SW480 (cell line): ENCODE measurements at regions not wholly inside any gene's neighbourhood (a gene's known extent, or its start where the extent isn't known, plus 50 kb on each side); places are given as distances from the start of the nearest gene placed in this dataset.

ENCODE experiments used
- DNase-seq: peaks from one replicate; pipeline ENCODE4 v3.0.0-alpha.2; 2016; ENCODE audit warnings: low spot score

DNA sequence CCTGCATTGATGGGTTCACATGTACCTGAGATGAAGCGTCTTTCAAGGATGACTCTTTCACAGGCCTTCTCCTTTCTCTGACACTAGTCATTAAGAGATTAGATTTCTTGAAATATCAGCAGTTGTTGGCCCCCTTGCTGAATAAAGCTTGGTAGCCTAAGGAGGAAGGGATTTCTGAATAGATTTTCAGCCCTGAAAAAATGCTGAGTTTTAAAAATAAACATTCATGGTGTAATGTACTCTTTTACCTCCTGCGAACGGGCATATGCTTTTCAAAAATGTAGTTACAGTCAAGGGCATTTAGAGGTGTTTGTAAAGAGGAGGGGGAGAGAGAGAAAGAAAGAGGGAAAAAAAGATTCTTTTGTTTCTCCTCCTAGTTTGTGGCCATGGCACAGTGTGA is 222.7 kb downstream of the SOX4 start:
- no peak for DNase-seq

DNA sequence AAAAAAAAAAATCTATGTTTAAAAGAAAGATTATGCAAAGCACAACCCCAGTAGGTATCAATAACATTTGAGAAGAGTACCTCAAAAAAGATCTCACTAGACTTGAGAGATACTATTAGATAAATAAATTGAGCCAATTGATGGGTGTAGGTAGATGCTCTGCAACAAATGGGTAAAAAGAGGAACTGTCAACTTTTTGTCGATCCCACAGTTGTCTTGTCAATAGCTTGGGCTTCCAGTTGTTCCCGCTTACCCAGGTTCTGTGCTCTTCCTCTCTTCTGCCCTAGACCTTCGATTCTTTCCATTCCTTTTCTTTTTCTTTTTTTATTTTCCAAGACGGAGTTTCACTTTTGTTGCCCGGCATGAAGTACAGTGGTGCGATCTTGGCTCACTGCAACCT is 226.9 kb downstream of the SOX4 start:
- no peak for DNase-seq

DNA sequence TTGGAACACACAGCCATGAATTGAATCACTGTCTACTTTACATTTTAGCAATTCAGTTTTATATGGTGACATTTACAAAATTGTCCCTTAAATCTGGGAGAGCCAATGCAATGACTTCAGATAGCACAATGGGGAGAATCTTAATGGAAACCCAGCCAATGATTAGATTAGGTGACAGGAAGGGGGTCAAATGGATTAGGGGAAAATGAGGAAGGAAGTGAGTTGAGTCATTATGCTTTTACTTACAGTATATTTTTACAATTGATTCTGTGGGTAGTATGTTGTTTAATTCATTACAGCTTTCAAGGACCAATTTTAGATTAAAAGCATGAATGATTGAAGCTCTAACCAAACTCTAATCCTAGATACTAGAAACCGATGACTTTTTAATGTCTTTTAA is 229.8 kb downstream of the SOX4 start:
- DNase-seq, result no peak

DNA sequence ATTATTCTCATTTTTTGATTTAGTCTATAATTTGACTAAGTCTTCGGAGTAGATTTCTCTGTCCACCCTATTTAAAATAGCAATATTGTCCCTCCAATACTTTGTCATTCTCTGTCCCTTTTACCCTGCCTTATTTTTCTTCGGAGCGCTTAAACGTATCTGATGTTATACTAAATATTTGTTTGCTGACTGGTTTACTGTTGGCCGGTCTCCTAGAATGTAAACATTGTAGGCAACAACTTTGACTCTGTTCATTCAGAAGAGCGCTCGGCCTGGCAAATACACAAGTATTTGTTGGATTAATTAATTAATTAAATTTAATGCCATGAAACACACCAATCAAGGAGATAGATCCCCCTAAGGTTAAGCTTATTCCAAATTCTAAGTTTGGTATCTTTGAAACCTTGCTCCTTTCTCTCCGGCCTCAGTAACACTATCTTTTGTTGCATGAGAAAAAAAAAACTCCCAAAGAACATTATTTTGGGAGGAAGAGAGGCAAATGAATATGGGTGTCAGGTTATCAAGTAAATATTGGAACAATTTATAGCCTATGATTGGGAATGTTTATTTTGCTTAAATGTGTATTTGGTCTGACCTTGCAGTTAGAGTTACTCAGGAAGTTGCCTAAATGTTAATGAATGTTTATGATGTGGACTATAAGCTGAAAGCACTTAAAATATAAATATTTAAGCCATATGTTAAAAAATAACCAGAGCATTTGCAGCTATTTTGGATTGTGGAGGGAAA is 231.1 kb downstream of the SOX4 start:
- DNase-seq, result no peak

DNA sequence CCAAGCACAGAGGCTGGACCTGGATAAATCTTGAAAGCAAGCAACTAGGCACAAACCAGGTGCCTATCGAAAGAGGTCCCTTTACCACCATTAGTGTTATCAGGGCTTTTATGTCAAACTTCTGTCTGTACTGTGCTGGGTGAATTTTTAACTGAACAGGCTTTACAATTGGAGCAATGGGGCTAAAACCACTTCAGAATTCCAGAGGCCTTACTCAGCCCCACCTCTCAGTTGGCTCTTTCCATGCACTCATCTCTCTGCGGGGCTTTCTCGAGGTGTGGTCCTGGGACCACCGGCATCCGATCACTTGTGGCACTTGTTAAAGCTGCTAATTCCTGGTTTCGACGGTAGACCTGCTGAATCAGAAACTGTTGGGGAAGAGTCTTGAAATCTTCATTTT is 232.5 kb downstream of the SOX4 start:
- peak; percentile 14 for DNase-seq

DNA sequence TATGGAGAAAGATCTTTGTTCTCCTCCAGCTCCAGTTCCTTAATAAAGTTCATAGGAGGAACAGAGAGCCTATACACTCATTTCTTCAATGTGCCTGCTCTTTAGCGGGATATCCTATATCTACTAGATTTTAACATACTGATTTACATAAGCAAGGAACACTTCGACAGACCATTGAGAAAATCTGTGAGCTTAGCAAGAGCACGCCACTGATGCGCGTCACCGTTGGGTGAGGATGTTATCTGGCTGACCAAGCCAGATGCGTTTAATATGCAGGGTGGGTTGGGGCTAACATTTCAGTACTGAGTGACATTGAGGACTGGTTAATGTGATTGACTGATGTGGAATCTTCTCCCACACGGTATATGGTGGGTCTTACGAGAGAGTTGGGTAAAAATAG is 233.4 kb downstream of the SOX4 start:
- DNase-seq, result no peak

DNA sequence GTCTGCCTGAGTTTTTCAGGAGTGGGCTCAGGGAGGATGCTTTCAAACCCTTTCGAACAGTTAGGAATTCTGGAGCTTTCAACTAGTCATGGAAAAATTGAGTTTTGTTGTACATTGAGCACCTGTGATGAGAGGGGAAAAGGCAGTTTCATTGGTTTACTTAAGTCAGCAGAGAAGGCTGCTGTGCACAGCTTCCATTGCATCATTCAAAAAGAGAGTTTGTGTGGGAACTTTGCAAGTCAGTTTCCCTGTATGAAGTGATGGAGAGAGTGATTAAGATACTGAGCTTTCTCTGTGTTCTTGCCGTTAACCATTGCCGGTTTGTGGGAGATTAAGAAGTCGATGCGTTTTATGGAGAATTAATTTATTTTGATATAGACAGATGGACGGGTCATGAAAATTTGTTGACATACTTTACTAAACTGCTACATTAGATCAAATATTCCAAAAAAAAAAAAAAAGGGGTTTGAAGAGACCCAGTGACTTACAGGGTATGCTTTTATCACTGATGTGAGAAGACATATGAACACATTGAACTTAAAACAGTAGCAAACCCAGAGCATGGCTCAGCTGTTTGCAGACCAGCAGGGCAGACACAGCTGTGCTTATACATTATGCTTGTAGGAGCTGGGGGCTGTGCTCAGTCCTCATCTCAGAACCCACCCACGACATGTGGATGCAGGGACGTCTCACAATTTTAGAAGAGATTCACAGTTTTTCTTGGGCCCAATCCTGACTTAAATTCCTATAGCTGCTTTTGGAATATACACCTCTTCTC is 234.1 kb downstream of the SOX4 start:
- DNase-seq, result no peak

DNA sequence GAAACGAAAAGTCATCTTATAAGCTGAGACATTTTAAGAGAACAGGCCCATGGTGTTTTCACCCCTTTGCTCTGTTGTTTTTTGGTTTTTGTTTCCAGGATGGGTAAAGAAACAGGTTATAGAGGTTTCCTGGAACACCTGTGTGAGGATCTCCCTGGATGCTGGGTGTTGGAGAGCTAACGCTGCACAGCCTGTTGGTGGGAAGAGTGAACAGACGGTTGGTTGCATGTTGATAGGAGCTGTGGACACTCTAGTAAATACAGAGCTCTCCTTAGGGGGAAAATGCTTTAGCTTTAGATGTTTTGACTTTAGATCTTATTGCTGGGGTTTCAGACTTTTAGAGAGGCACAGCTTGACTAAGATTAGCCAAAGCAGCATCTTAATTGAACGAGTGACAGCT is 235.2 kb downstream of the SOX4 start:
- no peak for DNase-seq

DNA sequence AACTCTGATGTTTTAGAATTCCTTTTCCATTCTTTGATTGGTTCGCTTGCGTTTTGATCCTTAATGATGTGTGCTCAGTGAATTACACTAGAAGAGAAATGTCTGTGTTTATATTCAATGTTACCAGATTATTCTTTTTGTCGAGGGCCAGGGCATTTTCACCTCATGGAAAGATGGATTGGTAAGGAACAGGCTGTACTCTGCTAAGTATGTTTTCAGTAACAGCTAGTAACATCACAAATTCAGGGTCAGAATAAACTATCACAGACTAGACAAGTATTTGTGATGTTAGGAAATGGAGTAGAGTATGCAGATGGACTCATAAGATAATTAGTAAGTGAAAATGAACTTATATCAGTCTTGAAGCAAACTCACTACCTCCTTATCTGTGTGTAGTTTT is 235.6 kb downstream of the SOX4 start:
- no peak for DNase-seq

DNA sequence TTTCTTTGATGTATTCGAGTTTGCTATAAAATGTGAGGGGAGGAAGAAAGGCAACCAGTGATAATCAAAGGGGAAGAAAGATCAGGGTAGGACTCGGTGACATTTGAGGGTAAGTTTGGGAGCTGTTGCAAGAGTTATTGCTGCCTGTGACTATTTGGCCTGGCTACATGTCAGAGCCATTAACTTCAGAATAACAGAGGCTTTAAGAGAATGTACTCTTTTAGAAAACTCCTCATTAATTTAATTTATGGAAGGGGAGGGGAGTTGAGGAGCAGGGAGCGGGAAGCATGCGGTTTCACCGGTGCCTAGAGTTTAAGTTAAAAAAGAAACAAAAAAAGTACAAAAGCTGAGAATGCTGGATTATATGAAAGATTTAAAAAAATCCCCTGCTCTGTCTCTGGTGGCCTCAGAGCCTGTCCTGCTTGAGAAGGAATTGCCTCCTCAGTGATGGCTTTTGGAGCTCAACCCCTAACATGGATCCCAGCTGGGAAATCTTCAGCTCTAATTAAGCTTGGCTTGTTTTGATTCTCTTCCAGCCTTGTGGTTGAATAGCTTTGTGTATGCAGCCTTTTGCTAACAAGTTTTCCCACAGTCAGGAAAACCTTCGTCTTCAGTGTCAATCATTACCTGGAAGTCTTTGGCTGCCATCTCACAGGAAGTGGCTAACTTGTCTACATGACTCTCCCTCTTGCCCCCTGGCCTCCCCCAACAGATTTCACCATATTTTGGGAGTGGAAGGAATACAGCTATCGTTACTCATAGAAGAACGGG is 238.2 kb downstream of the SOX4 start:
- no peak for DNase-seq

DNA sequence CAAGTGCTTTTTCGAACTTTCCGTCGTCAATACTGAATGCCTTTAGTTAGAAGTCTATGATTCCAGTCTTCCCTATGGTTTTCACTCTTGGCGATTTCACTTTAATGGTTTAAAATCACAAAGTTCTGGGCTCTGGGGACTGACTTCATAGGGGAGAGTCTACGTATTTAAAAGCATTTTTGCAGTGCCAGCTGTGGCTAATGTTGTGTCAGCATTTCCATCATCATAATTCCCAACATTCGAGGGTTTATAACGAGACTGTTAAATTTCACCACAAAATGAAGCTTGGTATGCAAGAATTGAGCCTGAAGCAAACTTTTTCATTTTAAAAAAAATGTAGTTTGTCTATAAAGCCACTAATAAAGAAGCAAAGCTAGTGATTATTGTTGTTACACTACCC is 242.7 kb downstream of the SOX4 start:
- no peak for DNase-seq

DNA sequence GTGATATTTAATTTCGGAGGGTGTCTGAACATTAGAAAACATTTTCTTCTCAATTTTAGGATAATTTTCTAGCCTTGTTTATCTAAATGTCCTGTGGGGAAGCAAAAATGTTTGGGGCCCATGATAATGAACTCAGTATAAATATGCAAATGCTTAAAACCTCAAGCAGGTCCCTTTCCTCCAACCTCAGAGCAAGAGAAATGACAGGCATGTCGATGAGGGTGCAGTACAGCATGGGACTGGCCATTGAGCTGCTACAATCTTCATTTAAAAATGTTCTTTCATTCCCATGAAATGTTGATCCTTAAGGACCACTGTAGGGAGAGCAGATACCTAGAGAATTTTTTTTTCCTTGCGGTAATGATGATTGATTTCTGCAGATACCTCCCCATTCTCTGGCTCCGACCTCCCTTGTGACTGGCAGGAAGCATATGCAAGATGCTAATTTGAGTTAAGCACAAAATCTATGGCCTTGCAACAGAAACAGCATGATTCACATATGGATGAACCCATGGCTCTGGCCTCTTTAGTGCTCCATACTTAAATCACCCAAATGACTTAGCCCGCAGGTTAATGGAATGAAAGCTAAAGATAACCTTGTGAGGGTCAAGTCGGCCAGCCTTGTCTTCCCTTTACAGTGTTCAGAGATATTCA is 243.3 kb downstream of the SOX4 start:
- DNase-seq, result no peak

DNA sequence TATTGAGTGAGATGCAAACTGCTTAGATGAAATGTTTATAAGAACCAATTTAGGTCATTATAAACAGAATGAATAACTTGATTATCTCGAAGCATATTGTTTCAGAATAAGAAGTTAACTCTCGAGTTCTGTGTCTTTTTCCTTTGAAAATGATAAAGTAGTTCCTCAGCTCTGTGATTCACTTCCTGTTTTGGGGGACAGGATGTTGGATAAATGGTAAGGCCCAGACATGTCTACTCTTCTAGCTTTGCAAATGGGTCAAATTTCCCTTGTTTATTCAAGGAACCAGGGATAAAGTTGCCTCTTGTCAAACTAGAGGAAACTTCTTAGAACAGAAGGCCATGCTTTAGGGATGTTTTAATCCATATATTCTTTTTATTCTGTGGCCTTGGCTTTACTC is 246.9 kb downstream of the SOX4 start:
- DNase-seq, result no peak

DNA sequence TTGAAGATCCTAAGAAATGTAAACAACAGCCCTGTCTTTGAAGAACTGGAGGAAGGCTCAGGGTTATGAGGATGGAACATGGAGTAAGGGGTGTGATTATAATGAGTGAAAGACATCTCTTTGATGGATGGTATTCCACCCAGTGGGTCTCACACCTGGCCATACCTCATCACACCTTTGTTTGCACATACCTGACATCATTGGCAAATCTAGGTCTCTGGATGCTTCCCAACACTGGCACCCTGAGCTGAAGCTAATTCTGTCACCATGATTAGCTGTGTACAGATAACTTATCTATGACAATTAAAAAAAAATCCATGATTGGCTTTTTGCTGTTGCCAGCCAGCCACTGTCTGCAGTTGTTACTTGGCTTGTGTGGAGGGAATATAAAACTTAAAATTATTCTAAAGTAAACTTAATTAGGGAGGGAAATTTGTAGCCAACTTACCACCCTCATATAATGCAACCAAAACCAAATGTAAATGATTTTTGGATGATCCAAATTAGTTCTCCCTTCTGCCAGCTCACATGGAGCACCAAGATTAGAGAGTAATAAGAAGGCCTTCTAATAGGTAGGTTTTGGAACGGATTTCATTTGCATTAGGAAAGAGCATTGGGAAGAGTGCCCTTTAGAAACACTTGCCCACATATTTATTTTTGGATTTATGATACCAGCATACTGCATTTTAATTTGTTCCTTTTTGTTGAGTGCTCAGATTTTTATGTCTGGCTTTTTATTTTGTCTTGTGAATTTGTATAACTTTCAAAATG is 249.5 kb downstream of the SOX4 start:
- peak; percentile 34 for DNase-seq

DNA sequence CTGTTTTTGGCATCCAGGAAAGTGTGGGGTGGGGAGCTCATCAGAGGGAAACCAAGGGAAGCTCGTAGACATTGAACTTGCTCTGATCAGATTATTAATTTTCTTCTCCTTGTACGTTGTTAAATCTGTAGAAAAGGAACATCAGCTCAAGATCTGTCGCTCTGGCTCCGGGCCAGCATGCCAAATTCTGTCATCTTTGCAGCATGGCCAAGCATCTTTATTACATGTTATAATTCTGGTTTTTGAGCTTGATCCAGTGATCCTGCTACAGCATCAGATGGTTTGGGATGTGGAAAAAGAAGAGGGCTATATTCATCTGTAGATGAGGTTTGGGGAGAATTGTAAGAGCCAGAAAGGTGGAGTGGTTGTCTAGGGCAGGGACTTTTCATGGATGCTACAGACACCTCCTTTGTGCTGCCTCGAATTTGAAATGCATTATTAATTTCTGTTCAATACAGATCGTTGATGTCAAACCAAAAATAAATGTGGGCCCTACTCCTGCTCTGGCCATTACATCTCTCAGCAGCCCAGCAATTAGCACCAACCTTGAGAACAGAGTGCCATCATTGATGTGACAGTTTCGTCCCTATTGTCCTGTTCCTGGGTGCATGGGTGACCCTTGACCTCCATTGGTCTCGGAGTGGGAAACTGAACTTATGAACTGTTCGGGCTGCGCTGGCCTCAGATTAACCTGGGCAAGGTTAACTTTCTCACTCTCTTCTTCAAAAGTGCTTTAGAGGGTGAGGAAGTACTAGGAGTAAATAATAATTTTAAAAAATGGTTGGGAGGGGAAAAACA is 250.8 kb downstream of the SOX4 start:
- DNase-seq, result no peak

DNA sequence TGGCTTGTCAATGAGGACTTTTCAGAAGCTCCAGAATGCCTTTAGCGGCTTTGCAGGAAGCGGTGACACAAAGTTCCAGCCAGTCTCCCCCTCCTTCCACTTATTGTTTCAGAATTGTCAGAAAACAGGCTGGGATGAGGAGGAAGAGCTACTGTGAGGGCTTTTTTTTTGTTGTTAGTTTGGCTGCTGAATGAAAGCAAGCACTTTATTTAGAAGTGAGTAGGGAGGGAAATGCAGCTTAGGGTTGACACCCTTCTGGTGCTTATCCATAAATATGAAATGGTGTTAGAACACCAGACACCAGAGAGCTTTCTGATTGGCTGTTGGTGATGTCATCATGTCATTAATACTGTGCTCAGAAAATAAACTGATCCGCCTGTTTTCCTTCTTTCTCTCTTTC is 251.5 kb downstream of the SOX4 start:
- DNase-seq, result no peak

DNA sequence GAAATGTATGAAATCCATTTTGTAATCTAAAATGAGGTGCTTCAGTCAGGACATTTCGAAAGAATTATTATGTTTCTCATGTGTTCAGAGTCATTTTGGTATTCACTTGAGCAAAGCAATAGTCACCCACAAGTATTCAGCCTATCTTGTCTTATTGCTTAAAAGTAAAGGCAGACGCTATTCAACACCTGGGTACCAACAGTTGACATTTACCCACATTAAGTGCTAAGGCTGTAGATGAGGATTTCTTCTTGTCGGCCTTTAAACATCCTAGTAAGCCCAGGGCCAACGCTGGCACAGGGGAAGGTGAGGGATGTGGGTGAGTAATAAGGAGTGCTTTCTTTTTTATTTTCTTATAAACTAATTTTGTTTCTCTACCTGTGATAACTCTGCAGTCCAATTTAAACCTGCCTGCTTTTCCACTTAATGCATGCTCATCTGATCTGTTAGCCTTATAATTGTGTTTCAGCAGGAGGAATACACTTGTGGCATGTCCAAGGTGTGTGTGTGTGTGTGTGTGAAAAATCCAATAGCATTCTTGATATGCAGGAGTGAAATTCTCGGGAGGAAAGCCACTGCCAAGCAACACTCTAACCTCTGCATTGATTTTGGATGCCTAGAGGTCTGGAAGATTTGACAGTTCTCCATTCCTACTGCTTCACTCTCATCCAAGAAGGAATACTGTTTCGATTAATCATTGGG is 252.0 kb downstream of the SOX4 start:
- DNase-seq, result no peak

DNA sequence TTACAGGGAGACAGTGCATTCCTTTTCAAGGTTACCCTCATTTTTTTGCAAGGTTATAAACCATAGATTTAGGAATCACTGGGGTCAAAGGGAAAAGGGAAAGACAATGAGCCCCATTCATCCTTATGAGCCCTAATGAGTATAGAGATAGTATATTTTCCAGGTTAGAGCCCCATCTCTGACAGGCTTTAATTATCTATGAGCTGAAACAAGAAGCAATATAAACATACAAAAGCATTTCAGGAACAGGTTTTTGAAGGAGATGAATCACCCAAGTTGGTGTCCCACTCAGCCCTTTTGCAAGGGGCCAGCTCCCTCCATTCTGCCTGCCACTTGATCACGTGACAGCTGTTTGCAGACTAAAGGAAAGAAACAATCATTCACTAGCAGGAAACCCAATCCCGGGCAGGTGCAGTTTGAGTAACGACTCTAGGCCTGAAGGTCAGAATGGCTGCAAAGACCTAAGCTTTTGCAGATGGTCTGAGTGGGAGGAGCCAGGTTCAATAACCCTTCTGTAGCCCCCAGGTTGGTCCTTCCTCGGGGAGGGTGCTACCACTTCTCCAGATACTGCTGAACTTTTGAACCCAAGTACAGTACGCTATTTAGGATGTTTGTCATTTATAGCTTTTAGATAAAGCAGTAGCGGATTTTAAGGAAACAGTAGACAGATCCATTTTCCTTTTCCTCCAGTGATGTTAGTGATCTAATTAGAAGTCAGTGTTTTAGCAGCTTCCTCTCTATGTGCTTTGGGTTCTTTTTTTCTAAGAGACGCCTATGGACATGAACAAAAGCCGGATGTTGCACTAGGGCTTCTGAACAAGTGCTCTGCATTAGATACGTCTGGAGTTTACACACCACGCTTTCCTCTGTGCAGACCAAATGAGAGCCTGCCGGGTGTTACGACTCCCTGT is 253.2 kb downstream of the SOX4 start:
- DNase-seq, result peak; percentile 4
